Heart left ventricle (tissue), 16 donors: ENCODE measurements at regions not wholly inside any gene's neighbourhood (a gene's known extent, or its start where the extent isn't known, plus 50 kb on each side); places are given as distances from the start of the nearest gene placed in this dataset.

Experiments used
- ATAC-seq, 4 donors: fragments of 200-7000 bp; cut with Tn5 transposase; one replicate each; pipeline ENCODE4 v1.9.1; 2020 to 2022; ENCODE audit warnings: moderate library complexity in 4 of 4, mild to moderate bottlenecking in 3 of 4, moderate number of reproducible peaks in 1 of 4
- DNase-seq, 5 donors: peaks; one replicate each; pipeline ENCODE4 v3.0.0-alpha.2; 2020
- H3K27ac ChIP-seq, 12 donors: fragments of 200-600 bp; sonication (generic) in 4 of 12; one replicate each; pipeline versions ENCODE4 v1.5.0 to v1.8.0; 2016 to 2022; ENCODE audit warnings: mild to moderate bottlenecking in 2 of 12
- H3K27me3 ChIP-seq, 9 donors: fragments of 200-600 bp; sonication (generic) in 2 of 9; one replicate each; pipeline versions ENCODE4 v1.5.1 to v1.8.0; 2016 to 2022; ENCODE audit warnings: mild to moderate bottlenecking in 3 of 9
- H3K36me3 ChIP-seq, 9 donors: fragments of 200-600 bp; sonication (generic) in 2 of 9; one replicate each; pipeline versions ENCODE4 v1.5.0 to v1.8.0; 2018 to 2022; ENCODE audit warnings: mild to moderate bottlenecking in 2 of 9
- H3K4me1 ChIP-seq, 12 donors: fragments of 200-600 bp; sonication (generic) in 4 of 12; one replicate each; pipeline versions ENCODE4 v1.5.0 to v1.8.0; 2016 to 2022; ENCODE audit warnings: mild to moderate bottlenecking in 3 of 12
- H3K4me3 ChIP-seq, 12 donors: fragments of 200-600 bp; sonication (generic) in 4 of 12; one replicate each; pipeline versions ENCODE4 v1.5.0 to v1.8.0; 2017 to 2022; ENCODE audit warnings: mild to moderate bottlenecking in 9 of 12, moderate library complexity in 4 of 12
- H3K9me3 ChIP-seq, 12 donors: fragments of 200-600 bp; sonication (generic) in 4 of 12; one replicate each; pipeline versions ENCODE4 v1.5.0 to v1.8.0; 2016 to 2022; ENCODE audit warnings: mild to moderate bottlenecking in 1 of 12
- CTCF ChIP-seq, 12 donors: fragments of 200-600 bp; sonication (generic) in 4 of 12; IDR thresholded peaks; one replicate each; pipeline versions ENCODE4 v1.5.0 to v1.8.0; 2018 to 2022; ENCODE audit warnings: antibody characterized with exemption in 12 of 12, mild to moderate bottlenecking in 5 of 12
- POLR2A ChIP-seq, 2 donors: fragments of 450-650 bp; IDR thresholded peaks; one replicate each; pipeline ENCODE4 v1.6.1; 2017; ENCODE audit warnings: antibody characterized with exemption in 2 of 2, mild to moderate bottlenecking in 2 of 2, moderate library complexity in 2 of 2
- WGBS, 4 donors: extraction: QIAGEN DNeasy Blood & Tissue Kit in 2 of 4; methylation state at CpG; one replicate each; pipeline versions ENCODE4 v1.1.5 to v1.1.7; 2013 to 2018; 5-methylcytosine and 5-hydroxymethylcytosine counted together
- intact Hi-C, 10 donors: fragments of 100-400 bp; cut with DNase I; formaldehyde crosslinking; loops; one replicate each; pipeline versions ENCODE4 v1.11.1 to v1.14.2; 2022
- donor health status: ischemic (EF 13 %, LVEDD 7.1; RV severe dilation, severe dysfunction).
- donor health status: healthy with polysubstance abuse.
- donor health status: DM: no; HTN: yes; CAD: no.
- donor health status: DM: no; HTN: no; CAD: no.
- donor health status: ischemic (EF 25% LVEDD 6.9; RV normal size, moderate dysfunction).
- donor health status: ischemic (EF 25% LVEDD 5.7; RV mildly dilated, moderate dysfunction).
- donor health status: healthy.
- donor health status: DM: yes; HTN: yes; CAD: no.
- donor health status: ischemic (EF 35%, LVEDD 5.7; RV mildly dilated, moderate dysfunction).
- donor health status: nonischemic (EF 11% LVEDD 7.7; RV severe dilation, severe dysfunction).
- donor health status: DM: yes; HTN: yes; CAD: no.
- donor health status: PGD.
- donor health status: ischemic (EF 29% LVEDD 5.4; RV normal size, mild dysfunction).
- donor health status: nonischemic (EF 23%, LVEDD 6.1; RV moderate dilation, normal function).

GRCh38 chr7:112898432-112899290 lies 108.5 kb upstream of the TMEM168 start:
- TF ChIP-seq CTCF (IDR thresholded peaks at IDR 0.05) (peak; percentile 55 to 80 (median 65)), POLR2A (IDR thresholded peaks at IDR 0.05) (no peak)
- no peak overlapping the region for H3K27ac ChIP-seq
- H3K27me3 ChIP-seq, result no peaks in the 10 kb centered on the region
- DNase-seq (peak in 1 of 5 donors; percentile 40), ATAC-seq (peak; percentile 41 to 86 (median 76))
- H3K9me3 ChIP-seq, result peaks cover 0 to 11% (median 0%) of the 10 kb centered on the region in 12 donors
- H3K4me3 ChIP-seq, result no peak overlapping the region
- intact Hi-C loops, result loop anchor here in 8 of 10 donors (2.0 to 10.0 kb wide), 7 partner anchors 234 to 396 kb away; no protein-coding TSS in a partner anchor
- H3K36me3 ChIP-seq, result peaks cover 0 to 18% (median 10%) of the 10 kb centered on the region in 9 donors
- peaks cover 0 to 32% (median 9%) of the 10 kb centered on the region in 12 donors for H3K4me1 ChIP-seq

GRCh38 chr7:112897839-112898431 lies 107.7 kb upstream of the TMEM168 start:
- Histone ChIP-seq H3K4me1 (peaks cover 0 to 32% (median 9%) of the 10 kb centered on the region in 12 donors), H3K27me3 (no peaks in the 10 kb centered on the region), H3K36me3 (peaks cover 0 to 23% (median 16%) of the 10 kb centered on the region in 9 donors), H3K9me3 (peaks cover 0 to 11% (median 0%) of the 10 kb centered on the region in 12 donors), H3K4me3 (no peak overlapping the region), H3K27ac (no peak overlapping the region)
- WGBS, 4 donors, result 81 to 92% (median 90%) methylated on average over 2 of the region's 2 CpGs
- DNase-seq (no peak), ATAC-seq (peak; percentile 24 to 65 (median 34))
- intact Hi-C loops, result loop anchor here in 8 of 10 donors (2.0 to 10.0 kb wide), 7 partner anchors 233 to 396 kb away; no protein-coding TSS in a partner anchor
- TF ChIP-seq CTCF (IDR thresholded peaks at IDR 0.05), result no peak
- no peak for TF ChIP-seq POLR2A (IDR thresholded peaks at IDR 0.05)

GRCh38 chr7:112896026-112896601 lies 105.9 kb upstream of the TMEM168 start:
- H3K4me3 ChIP-seq, result no peak overlapping the region
- no peak for TF ChIP-seq CTCF (IDR thresholded peaks at IDR 0.05)
- no peak for TF ChIP-seq POLR2A (IDR thresholded peaks at IDR 0.05)
- peaks cover 0 to 26% (median 20%) of the 10 kb centered on the region in 9 donors for H3K36me3 ChIP-seq
- intact Hi-C loops, result loop anchor here in 7 of 10 donors (5.0 to 10.0 kb wide), 6 partner anchors 231 to 394 kb away; no protein-coding TSS in a partner anchor
- H3K27ac ChIP-seq, result no peak overlapping the region
- ATAC-seq, result no peak
- 75 to 91% (median 87%) methylated on average over 10 of the region's 10 CpGs for WGBS, 4 donors
- DNase-seq, result no peak
- peaks cover 0 to 32% (median 9%) of the 10 kb centered on the region in 12 donors for H3K4me1 ChIP-seq
- no peaks in the 10 kb centered on the region for H3K27me3 ChIP-seq
- H3K9me3 ChIP-seq, result peaks cover 0 to 11% (median 0%) of the 10 kb centered on the region in 12 donors
